ENCODE measurements at regions not wholly inside any gene's neighbourhood (a gene's known extent, or its start where the extent isn't known, plus 50 kb on each side); places are given as distances from the start of the nearest gene placed in this dataset.

- POLR2A ChIA-PET, result no interaction called here
- no peaks in the 10 kb centered on the region for H3K27me3 ChIP-seq (replicated peaks in 2 of 5; ENCODE audit: control insufficient read depth in 4 of 5, insufficient read depth in 5 of 5, low read length in 4 of 5)
- H3K4me3 ChIP-seq (ENCODE audit: control insufficient read depth in 1 of 7, extremely low read depth in 1 of 7, insufficient read depth in 4 of 7, low read depth in 2 of 7, low read length in 6 of 7), result no peak overlapping the region
- no peaks in the 10 kb centered on the region for H3K36me3 ChIP-seq (ENCODE audit: control insufficient read depth in 4 of 4, insufficient read depth in 4 of 4, low read length in 3 of 4)
- no peak for DNase-seq
- CTCF ChIA-PET, result no interaction called here
- no peaks in the 10 kb centered on the region for H3K4me1 ChIP-seq (ENCODE audit: control extremely low read depth in 1 of 4, control insufficient read depth in 4 of 4, insufficient read depth in 4 of 4, low read length in 3 of 4)
- WGBS (ENCODE audit: insufficient coverage), result no CpG with 5 or more reads among the region's 2 CpGs
- H3K27ac ChIP-seq (ENCODE audit: insufficient read depth in 1 of 2, low read depth in 1 of 2, low read length in 2 of 2, poor library complexity in 1 of 2, severe bottlenecking in 2 of 2), result no peak overlapping the region
- no peaks in the 10 kb centered on the region for H3K9me3 ChIP-seq (ENCODE audit: control extremely low read depth in 1 of 5, control insufficient read depth in 4 of 5, insufficient read depth in 2 of 5, low read depth in 1 of 5, low read length in 4 of 5)
These were observed 667.4 kb downstream of the ROBO2 start for GRCh38 chr3:77707281-77707680.

GRCh38 chr3:77709155-77709554 is 669.3 kb downstream of the ROBO2 start:
- ChIA-PET CTCF (interaction anchor here (0.6 kb wide), 1 partner anchor 65 kb away, joined by 3 read pairs; no protein-coding TSS in a partner anchor), POLR2A (no interaction called here)
- 100% methylated on average over 2 of the region's 2 CpGs for WGBS (ENCODE audit: insufficient coverage)
- H3K27me3 ChIP-seq (replicated peaks in 2 of 5; ENCODE audit: control insufficient read depth in 4 of 5, insufficient read depth in 5 of 5, low read length in 4 of 5), result no peaks in the 10 kb centered on the region
- H3K4me3 ChIP-seq (ENCODE audit: control insufficient read depth in 1 of 7, extremely low read depth in 1 of 7, insufficient read depth in 4 of 7, low read depth in 2 of 7, low read length in 6 of 7), result no peak overlapping the region
- no peaks in the 10 kb centered on the region for H3K4me1 ChIP-seq (ENCODE audit: control extremely low read depth in 1 of 4, control insufficient read depth in 4 of 4, insufficient read depth in 4 of 4, low read length in 3 of 4)
- H3K9me3 ChIP-seq (ENCODE audit: control extremely low read depth in 1 of 5, control insufficient read depth in 4 of 5, insufficient read depth in 2 of 5, low read depth in 1 of 5, low read length in 4 of 5), result no peaks in the 10 kb centered on the region
- DNase-seq, result no peak
- no peak overlapping the region for H3K27ac ChIP-seq (ENCODE audit: insufficient read depth in 1 of 2, low read depth in 1 of 2, low read length in 2 of 2, poor library complexity in 1 of 2, severe bottlenecking in 2 of 2)
- H3K36me3 ChIP-seq (ENCODE audit: control insufficient read depth in 4 of 4, insufficient read depth in 4 of 4, low read length in 3 of 4), result no peaks in the 10 kb centered on the region

GRCh38 chr3:77718311-77718710 is 678.4 kb downstream of the ROBO2 start:
- CTCF ChIA-PET, result no interaction called here
- no peaks in the 10 kb centered on the region for H3K4me1 ChIP-seq (ENCODE audit: control extremely low read depth in 1 of 4, control insufficient read depth in 4 of 4, insufficient read depth in 4 of 4, low read length in 3 of 4)
- DNase-seq, result no peak
- no peaks in the 10 kb centered on the region for H3K36me3 ChIP-seq (ENCODE audit: control insufficient read depth in 4 of 4, insufficient read depth in 4 of 4, low read length in 3 of 4)
- POLR2A ChIA-PET, result interaction anchor here (0.6 kb wide), 1 partner anchor 11 kb away, joined by 4 read pairs; no protein-coding TSS in a partner anchor
- no peaks in the 10 kb centered on the region for H3K27me3 ChIP-seq (replicated peaks in 2 of 5; ENCODE audit: control insufficient read depth in 4 of 5, insufficient read depth in 5 of 5, low read length in 4 of 5)
- no peaks in the 10 kb centered on the region for H3K9me3 ChIP-seq (ENCODE audit: control extremely low read depth in 1 of 5, control insufficient read depth in 4 of 5, insufficient read depth in 2 of 5, low read depth in 1 of 5, low read length in 4 of 5)
- H3K4me3 ChIP-seq (ENCODE audit: control insufficient read depth in 1 of 7, extremely low read depth in 1 of 7, insufficient read depth in 4 of 7, low read depth in 2 of 7, low read length in 6 of 7), result no peak overlapping the region
- WGBS (ENCODE audit: insufficient coverage), result no CpG with 5 or more reads among the region's 2 CpGs
- H3K27ac ChIP-seq (ENCODE audit: insufficient read depth in 1 of 2, low read depth in 1 of 2, low read length in 2 of 2, poor library complexity in 1 of 2, severe bottlenecking in 2 of 2), result no peak overlapping the region

DNA sequence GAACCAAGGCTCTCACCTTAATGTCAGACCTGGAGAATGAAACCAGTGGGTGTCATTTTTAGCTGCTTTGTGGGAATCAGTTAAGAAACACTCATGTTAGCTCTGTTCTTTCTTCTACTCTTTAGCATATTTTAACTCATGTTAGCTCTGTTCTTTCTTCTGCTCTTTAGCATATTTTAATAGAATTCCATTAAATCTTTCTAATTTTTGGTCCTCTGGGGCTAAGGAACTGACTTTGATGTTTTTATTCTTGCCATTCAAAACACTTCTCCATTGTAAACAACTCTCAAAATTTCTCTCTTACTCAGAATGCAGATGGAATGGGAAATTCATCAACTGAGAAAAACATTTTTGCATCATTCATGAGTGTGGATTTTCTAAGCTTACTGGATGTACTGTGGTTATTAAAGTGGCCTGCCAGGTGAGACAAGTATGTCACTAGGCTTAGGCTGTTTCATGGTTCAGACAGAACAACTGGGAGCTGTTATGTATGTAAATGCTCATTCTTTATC is 680.6 kb downstream of the ROBO2 start:
- no peaks in the 10 kb centered on the region for H3K9me3 ChIP-seq (ENCODE audit: control extremely low read depth in 1 of 5, control insufficient read depth in 4 of 5, insufficient read depth in 2 of 5, low read depth in 1 of 5, low read length in 4 of 5)
- H3K36me3 ChIP-seq (ENCODE audit: control insufficient read depth in 4 of 4, insufficient read depth in 4 of 4, low read length in 3 of 4), result no peaks in the 10 kb centered on the region
- no peak overlapping the region for H3K27ac ChIP-seq (ENCODE audit: insufficient read depth in 1 of 2, low read depth in 1 of 2, low read length in 2 of 2, poor library complexity in 1 of 2, severe bottlenecking in 2 of 2)
- H3K4me3 ChIP-seq (ENCODE audit: control insufficient read depth in 1 of 7, extremely low read depth in 1 of 7, insufficient read depth in 4 of 7, low read depth in 2 of 7, low read length in 6 of 7), result no peak overlapping the region
- POLR2A ChIA-PET, result no interaction called here
- H3K4me1 ChIP-seq (ENCODE audit: control extremely low read depth in 1 of 4, control insufficient read depth in 4 of 4, insufficient read depth in 4 of 4, low read length in 3 of 4), result no peaks in the 10 kb centered on the region
- no peak for DNase-seq
- CTCF ChIA-PET, result no interaction called here
- H3K27me3 ChIP-seq (replicated peaks in 2 of 5; ENCODE audit: control insufficient read depth in 4 of 5, insufficient read depth in 5 of 5, low read length in 4 of 5), result no peaks in the 10 kb centered on the region

DNA sequence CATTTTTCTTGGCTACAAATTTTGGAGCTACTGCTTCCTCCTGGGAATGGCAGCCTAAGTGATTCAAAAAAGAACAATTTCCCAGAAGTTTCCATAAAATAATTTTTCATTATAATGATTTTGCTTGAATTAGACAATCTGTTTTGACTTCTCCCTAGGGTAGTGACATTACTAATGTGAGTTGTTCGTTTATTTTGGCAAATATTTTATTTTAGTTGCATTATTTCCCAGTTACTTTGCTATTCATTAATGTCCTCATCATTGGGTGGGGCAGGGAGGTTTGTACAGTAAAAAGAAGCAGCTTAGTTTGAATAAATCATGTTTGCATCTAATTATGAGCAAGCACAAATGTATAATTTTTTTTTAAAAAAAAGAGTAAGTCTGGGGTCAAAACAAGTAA is 686.6 kb downstream of the ROBO2 start:
- Histone ChIP-seq H3K9me3 (ENCODE audit: control extremely low read depth in 1 of 5, control insufficient read depth in 4 of 5, insufficient read depth in 2 of 5, low read depth in 1 of 5, low read length in 4 of 5) (no peaks in the 10 kb centered on the region), H3K36me3 (ENCODE audit: control insufficient read depth in 4 of 4, insufficient read depth in 4 of 4, low read length in 3 of 4) (no peaks in the 10 kb centered on the region), H3K4me1 (ENCODE audit: control extremely low read depth in 1 of 4, control insufficient read depth in 4 of 4, insufficient read depth in 4 of 4, low read length in 3 of 4) (no peaks in the 10 kb centered on the region), H3K27ac (ENCODE audit: insufficient read depth in 1 of 2, low read depth in 1 of 2, low read length in 2 of 2, poor library complexity in 1 of 2, severe bottlenecking in 2 of 2) (no peak overlapping the region), H3K4me3 (ENCODE audit: control insufficient read depth in 1 of 7, extremely low read depth in 1 of 7, insufficient read depth in 4 of 7, low read depth in 2 of 7, low read length in 6 of 7) (no peak overlapping the region), H3K27me3 (replicated peaks in 2 of 5; ENCODE audit: control insufficient read depth in 4 of 5, insufficient read depth in 5 of 5, low read length in 4 of 5) (no peaks in the 10 kb centered on the region)
- CTCF ChIA-PET, result no interaction called here
- POLR2A ChIA-PET, result no interaction called here
- no CpG with 5 or more reads among the region's 1 CpG for WGBS (ENCODE audit: insufficient coverage)
- DNase-seq, result no peak

DNA sequence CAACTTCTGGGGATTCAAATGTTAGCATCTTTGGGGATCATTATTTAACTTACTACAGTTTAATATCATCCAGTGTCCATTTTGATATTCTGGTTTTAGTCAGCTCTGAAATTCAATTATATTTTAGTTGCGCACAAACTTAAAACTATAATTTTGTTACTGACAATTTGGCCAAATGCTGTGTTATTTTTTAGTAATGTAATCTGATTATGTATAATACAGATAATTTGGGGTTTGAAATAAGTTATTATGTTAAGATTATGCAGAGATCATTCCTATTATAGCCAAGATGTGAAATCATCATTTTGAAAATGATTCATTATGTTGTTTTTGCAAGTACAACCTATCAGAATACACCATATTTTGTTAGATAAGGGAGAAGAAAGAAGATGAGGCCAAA is 706.1 kb downstream of the ROBO2 start:
- ChIA-PET POLR2A (no interaction called here), CTCF (no interaction called here)
- WGBS (ENCODE audit: insufficient coverage), result no CpG with 5 or more reads among the region's 1 CpG
- Histone ChIP-seq H3K9me3 (ENCODE audit: control extremely low read depth in 1 of 5, control insufficient read depth in 4 of 5, insufficient read depth in 2 of 5, low read depth in 1 of 5, low read length in 4 of 5) (no peaks in the 10 kb centered on the region), H3K4me1 (ENCODE audit: control extremely low read depth in 1 of 4, control insufficient read depth in 4 of 4, insufficient read depth in 4 of 4, low read length in 3 of 4) (no peaks in the 10 kb centered on the region), H3K36me3 (ENCODE audit: control insufficient read depth in 4 of 4, insufficient read depth in 4 of 4, low read length in 3 of 4) (no peaks in the 10 kb centered on the region), H3K27ac (ENCODE audit: insufficient read depth in 1 of 2, low read depth in 1 of 2, low read length in 2 of 2, poor library complexity in 1 of 2, severe bottlenecking in 2 of 2) (no peak overlapping the region), H3K27me3 (replicated peaks in 2 of 5; ENCODE audit: control insufficient read depth in 4 of 5, insufficient read depth in 5 of 5, low read length in 4 of 5) (no peaks in the 10 kb centered on the region), H3K4me3 (ENCODE audit: control insufficient read depth in 1 of 7, extremely low read depth in 1 of 7, insufficient read depth in 4 of 7, low read depth in 2 of 7, low read length in 6 of 7) (no peak overlapping the region)
- no peak for DNase-seq

DNA sequence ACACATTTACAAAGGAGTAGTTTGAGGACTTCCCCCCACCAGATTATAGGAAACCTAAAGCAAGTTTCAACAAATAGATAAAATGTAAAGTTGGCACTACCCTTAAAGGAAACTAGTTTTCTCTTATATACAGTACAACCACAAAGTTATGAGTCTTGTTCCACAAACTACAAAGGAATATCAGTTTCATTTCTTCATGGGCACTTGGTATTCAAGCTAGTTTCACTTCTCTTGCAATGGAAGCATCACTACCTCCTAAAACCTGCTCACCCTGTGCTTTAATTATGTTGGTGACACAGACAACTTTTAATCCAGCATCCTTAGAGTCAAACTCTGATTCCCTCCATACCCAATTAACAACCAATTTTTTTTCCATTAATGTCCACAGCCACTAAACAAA is 707.0 kb downstream of the ROBO2 start:
- ChIA-PET CTCF (no interaction called here), POLR2A (no interaction called here)
- Histone ChIP-seq H3K9me3 (ENCODE audit: control extremely low read depth in 1 of 5, control insufficient read depth in 4 of 5, insufficient read depth in 2 of 5, low read depth in 1 of 5, low read length in 4 of 5) (no peaks in the 10 kb centered on the region), H3K4me1 (ENCODE audit: control extremely low read depth in 1 of 4, control insufficient read depth in 4 of 4, insufficient read depth in 4 of 4, low read length in 3 of 4) (no peaks in the 10 kb centered on the region), H3K27me3 (replicated peaks in 2 of 5; ENCODE audit: control insufficient read depth in 4 of 5, insufficient read depth in 5 of 5, low read length in 4 of 5) (no peaks in the 10 kb centered on the region), H3K4me3 (ENCODE audit: control insufficient read depth in 1 of 7, extremely low read depth in 1 of 7, insufficient read depth in 4 of 7, low read depth in 2 of 7, low read length in 6 of 7) (no peak overlapping the region), H3K27ac (ENCODE audit: insufficient read depth in 1 of 2, low read depth in 1 of 2, low read length in 2 of 2, poor library complexity in 1 of 2, severe bottlenecking in 2 of 2) (no peak overlapping the region), H3K36me3 (ENCODE audit: control insufficient read depth in 4 of 4, insufficient read depth in 4 of 4, low read length in 3 of 4) (no peaks in the 10 kb centered on the region)
- no peak for DNase-seq

Data from common myeloid progenitor, CD34-positive (primary cell).